Osteocyte (in vitro differentiated cells): ENCODE measurements at regions not wholly inside any gene's neighbourhood (a gene's known extent, or its start where the extent isn't known, plus 50 kb on each side); places are given as distances from the start of the nearest gene placed in this dataset.

Experiments used
- DNase-seq: peaks from one replicate; pipeline ENCODE4 v3.0.0; 2021; ENCODE audit warnings: mixed read lengths; ENCODE audit not compliant: unreplicated experiment; ENCODE audit errors: extremely low spot score
- H3K27ac Mint-ChIP-seq: one replicate; pipeline ENCODE4 v1.8.0; 2021; ENCODE audit warnings: mild to moderate bottlenecking, mixed read lengths; ENCODE audit not compliant: unreplicated experiment
- H3K27me3 Mint-ChIP-seq: one replicate; pipeline ENCODE4 v1.8.0; 2021; ENCODE audit warnings: mixed read lengths; ENCODE audit not compliant: unreplicated experiment
- H3K36me3 Mint-ChIP-seq: one replicate; pipeline ENCODE4 v1.8.0; 2021; ENCODE audit warnings: mixed read lengths; ENCODE audit not compliant: unreplicated experiment
- H3K4me1 Mint-ChIP-seq: one replicate; pipeline ENCODE4 v1.8.0; 2021; ENCODE audit warnings: mixed read lengths; ENCODE audit not compliant: unreplicated experiment
- H3K4me3 Mint-ChIP-seq: one replicate; pipeline ENCODE4 v1.8.0; 2021; ENCODE audit warnings: mild to moderate bottlenecking, moderate library complexity, mixed read lengths; ENCODE audit not compliant: unreplicated experiment
- H3K9me3 Mint-ChIP-seq: one replicate; pipeline ENCODE4 v1.8.0; 2021; ENCODE audit warnings: mixed read lengths; ENCODE audit not compliant: unreplicated experiment
- CTCF ChIP-seq: fragments of 200-600 bp; sonication (generic); IDR thresholded peaks from 2 replicates; pipeline ENCODE4 v1.5.0; 2021; ENCODE audit warnings: antibody characterized with exemption, mild to moderate bottlenecking, moderate library complexity

DNA sequence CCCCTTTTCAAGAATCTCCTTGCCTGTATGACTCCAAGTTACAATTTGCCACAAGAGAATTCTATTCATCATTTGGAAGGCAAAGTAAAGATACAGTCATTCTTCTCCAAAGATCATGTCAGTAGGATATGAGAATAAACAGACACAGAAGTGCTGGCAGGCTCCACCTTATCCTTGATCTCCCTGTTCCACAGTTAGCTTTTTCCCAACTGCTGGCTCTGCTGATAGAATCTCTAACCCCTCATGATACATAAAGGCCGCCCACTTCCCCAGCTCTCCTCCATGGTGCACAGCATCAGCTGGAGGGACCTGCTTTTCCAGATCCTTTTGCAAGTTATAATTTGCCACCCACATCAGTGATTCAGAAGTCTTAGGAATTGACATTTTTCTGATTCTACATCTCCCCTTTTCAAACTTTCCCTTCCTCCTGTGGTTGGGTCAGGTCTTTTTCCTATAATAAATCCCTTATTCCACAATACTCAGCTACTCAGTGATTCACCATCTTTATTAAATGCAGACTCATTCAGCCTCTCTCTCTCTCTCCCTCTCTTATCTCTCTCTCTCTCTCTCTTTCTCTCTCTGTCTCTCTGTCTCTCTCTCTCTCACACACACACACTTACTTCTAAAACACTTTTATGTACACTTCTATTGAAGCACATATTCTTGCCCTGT, 465.4 kb downstream of the GBE1 start:
- no peaks in the 10 kb centered on the region for H3K27me3 Mint-ChIP-seq
- no peaks in the 10 kb centered on the region for H3K9me3 Mint-ChIP-seq
- no peaks in the 10 kb centered on the region for H3K36me3 Mint-ChIP-seq
- TF ChIP-seq CTCF, result no peak
- H3K27ac Mint-ChIP-seq, result no peak overlapping the region
- H3K4me3 Mint-ChIP-seq, result no peak overlapping the region
- DNase-seq, result no peak
- no peaks in the 10 kb centered on the region for H3K4me1 Mint-ChIP-seq

- TF ChIP-seq CTCF, result no peak
- H3K9me3 Mint-ChIP-seq, result no peaks in the 10 kb centered on the region
- H3K4me1 Mint-ChIP-seq, result no peaks in the 10 kb centered on the region
- H3K27me3 Mint-ChIP-seq, result no peaks in the 10 kb centered on the region
- no peak for DNase-seq
- no peak overlapping the region for H3K27ac Mint-ChIP-seq
- no peak overlapping the region for H3K4me3 Mint-ChIP-seq
- no peaks in the 10 kb centered on the region for H3K36me3 Mint-ChIP-seq
Observed at GRCh38 chr3:81293156-81293555, 468.3 kb downstream of the GBE1 start.

DNA sequence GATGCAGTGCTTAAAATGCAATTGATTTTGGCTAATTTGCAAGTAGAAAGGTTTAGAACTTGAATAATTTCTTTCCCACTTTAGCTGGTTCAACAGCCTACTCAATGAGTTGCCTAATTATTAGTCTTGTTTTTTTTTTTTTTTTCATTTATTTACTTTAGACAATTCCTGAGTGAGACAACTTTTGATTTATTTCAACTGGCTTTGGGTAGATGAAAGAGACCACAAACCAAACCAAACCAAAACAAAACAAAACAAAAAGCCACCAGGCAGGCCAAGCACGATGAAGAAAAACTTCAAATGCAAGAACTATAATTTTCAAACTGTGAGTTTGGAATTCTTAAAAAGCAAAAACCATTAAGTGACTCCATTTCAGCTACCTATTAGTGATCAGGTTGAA, 469.9 kb downstream of the GBE1 start:
- TF ChIP-seq CTCF, result no peak
- Mint-ChIP-seq H3K27ac (no peak overlapping the region), H3K27me3 (no peaks in the 10 kb centered on the region), H3K4me1 (no peaks in the 10 kb centered on the region), H3K4me3 (no peak overlapping the region), H3K36me3 (no peaks in the 10 kb centered on the region), H3K9me3 (no peaks in the 10 kb centered on the region)
- DNase-seq, result no peak

DNA sequence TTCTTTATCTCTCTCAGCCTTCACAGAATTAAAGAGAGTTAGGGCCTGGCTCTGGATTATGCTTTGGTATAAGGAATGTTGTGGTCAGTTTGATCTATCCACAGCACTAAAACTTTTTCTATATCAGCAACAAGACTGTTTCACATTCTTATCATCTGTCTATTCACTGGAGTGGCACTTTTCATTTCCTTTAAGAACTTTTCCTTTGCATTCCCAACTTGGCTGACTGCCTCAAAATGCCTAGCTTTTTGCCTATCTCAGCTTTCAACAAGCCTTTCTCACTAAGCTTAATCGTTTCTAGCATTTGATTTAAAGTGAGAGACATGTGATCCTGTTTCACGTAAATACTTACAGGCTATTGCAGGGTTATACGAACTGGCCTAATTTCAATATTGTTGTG, 471.8 kb downstream of the GBE1 start:
- H3K4me3 Mint-ChIP-seq, result no peak overlapping the region
- no peaks in the 10 kb centered on the region for H3K27me3 Mint-ChIP-seq
- no peak for TF ChIP-seq CTCF
- no peak for DNase-seq
- no peak overlapping the region for H3K27ac Mint-ChIP-seq
- no peaks in the 10 kb centered on the region for H3K36me3 Mint-ChIP-seq
- no peaks in the 10 kb centered on the region for H3K9me3 Mint-ChIP-seq
- no peaks in the 10 kb centered on the region for H3K4me1 Mint-ChIP-seq

DNA sequence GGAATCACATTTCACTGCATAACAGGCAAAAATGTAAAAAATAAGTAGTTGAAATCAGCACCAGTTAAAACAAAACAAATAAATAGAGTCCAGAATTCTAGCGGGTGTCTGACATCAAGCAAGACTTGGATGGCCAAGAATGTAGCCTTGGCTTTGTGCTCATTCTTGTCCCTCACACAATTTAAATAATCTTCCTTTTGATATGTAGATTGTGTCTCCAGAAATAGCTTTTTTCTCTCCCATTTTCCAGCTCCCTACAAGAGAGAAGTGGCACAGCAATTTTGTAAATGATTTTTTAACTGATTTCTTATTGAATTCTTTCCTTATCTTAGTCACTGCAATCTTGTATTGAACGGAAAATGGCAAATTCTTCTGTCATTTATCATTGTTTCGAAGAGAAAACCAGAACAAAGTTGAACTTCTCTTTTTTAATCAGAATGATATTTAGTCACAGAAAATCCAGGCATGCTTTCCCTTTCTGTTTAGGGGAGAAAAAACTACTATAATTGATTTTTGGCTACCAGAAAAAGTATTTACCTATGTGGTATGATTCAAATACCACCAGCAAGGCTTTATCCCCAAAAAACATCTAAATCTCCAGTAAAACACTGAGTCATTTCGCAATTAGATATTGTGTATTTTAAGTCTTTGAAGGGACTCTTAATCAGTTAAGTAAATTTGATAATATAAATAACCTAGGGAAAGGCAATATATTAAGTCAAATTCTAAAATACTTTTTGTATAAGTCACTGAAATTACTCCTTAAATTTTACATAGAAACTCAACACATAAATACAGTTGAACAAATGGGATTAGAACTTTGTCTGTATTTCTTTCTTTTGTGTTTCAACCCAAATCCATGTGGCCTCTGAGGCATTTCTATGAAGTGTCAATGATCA, 481.7 kb downstream of the GBE1 start:
- H3K27me3 Mint-ChIP-seq, result no peaks in the 10 kb centered on the region
- H3K36me3 Mint-ChIP-seq, result no peaks in the 10 kb centered on the region
- peaks cover 15% of the 10 kb centered on the region for H3K4me1 Mint-ChIP-seq
- H3K9me3 Mint-ChIP-seq, result no peaks in the 10 kb centered on the region
- no peak for DNase-seq
- TF ChIP-seq CTCF, result no peak
- no peak overlapping the region for H3K27ac Mint-ChIP-seq
- no peak overlapping the region for H3K4me3 Mint-ChIP-seq
